Sciatic nerve (tissue), 2 donors: ENCODE measurements at regions not wholly inside any gene's neighbourhood (a gene's known extent, or its start where the extent isn't known, plus 50 kb on each side); places are given as distances from the start of the nearest gene placed in this dataset.

ENCODE experiments used
- ATAC-seq: fragments of 200-7000 bp; cut with Tn5 transposase; one replicate; pipeline ENCODE4 v1.9.1; 2020; ENCODE audit warnings: mild to moderate bottlenecking, moderate library complexity
- DNase-seq: peaks from one replicate; pipeline ENCODE4 v3.0.0-alpha.2; 2020; ENCODE audit warnings: low spot score
- intact Hi-C: fragments of 100-400 bp; cut with DNase I; formaldehyde crosslinking; loops from one replicate; pipeline ENCODE4 v1.14.2; 2022
- donor health status: DM: no; HTN: no; CAD: no.
- donor health status: DM: no; HTN: no; CAD: no.

DNA sequence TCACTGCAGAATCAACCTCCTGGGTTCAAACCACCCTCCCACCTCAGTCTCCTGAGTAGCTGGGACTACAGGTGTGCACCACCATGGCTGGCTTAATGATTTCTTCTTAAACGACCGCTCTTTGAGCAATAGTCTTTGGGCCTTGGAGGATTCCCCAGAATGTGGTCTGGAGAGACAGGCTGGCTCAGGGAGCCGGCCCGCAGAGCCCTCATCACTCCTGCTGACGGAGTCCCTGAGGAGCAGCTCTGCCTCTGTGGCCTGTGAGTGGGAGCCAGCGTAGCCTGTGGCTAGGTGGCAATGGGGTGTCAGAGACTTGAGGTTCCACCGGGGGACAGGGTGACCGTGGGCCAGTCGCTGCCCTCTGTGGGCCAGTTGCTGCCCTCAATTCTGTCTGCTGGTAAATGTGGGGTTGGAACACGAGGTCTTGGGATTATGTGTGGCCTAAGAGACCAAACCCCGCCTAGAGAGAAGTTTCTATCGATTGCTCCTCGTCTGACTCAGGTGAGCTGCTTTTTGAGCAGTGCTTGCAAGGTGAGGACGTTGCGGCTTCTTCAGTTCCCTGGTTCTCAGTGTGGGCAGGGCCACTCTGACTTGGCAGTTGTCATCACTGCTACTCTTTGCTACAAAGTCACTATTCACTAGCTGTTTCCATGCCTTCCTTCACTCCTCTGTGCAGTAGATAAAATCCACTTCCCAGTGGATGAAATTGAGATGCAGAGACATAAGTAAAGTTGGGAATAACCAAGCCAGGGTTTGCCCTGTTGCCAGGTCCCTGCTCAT is 124.8 kb upstream of the NECTIN1 start:
- DNase-seq (no peak), ATAC-seq (no peak)
- intact Hi-C loops, result no loop called here

GRCh38 chr11:119852741-119853140 is 123.7 kb upstream of the NECTIN1 start:
- intact Hi-C loops, result no loop called here
- DNase-seq, result no peak
- ATAC-seq, result no peak

GRCh38 chr11:119850822-119851409 is 121.9 kb upstream of the NECTIN1 start:
- DNase-seq, result no peak
- intact Hi-C loops, result no loop called here
- no peak for ATAC-seq

DNA sequence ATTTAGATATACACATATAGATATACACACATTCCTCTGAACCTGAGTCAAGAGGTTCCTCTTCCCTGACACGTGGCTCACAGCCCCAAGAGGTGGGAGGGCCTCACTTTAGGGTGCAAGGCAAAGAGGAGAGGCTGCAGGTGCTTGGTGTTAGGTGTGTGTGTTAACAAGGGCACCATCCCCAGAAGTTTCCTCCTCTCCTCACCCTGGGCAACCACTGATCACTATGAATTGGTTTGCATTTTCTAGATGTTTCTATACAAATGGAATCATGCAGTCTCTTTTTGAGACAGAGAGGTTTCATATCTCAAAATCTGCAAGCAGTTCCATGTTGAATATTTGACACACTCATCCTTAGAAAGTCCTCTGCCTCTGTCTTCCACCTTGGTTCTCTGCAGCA is 120.9 kb upstream of the NECTIN1 start:
- ATAC-seq (no peak), DNase-seq (no peak)
- intact Hi-C loops, result no loop called here

- ATAC-seq, result no peak
Observed at GRCh38 chr11:119847853-119848252, 118.9 kb upstream of the NECTIN1 start.

GRCh38 chr11:119846374-119846773 is 117.4 kb upstream of the NECTIN1 start:
- intact Hi-C loops, result no loop called here
- DNase-seq (no peak), ATAC-seq (no peak)

More at GRCh38 chr11:119847853-119848252, 118.9 kb upstream of the NECTIN1 start:
- DNase-seq, result no peak
- intact Hi-C loops, result no loop called here

DNA sequence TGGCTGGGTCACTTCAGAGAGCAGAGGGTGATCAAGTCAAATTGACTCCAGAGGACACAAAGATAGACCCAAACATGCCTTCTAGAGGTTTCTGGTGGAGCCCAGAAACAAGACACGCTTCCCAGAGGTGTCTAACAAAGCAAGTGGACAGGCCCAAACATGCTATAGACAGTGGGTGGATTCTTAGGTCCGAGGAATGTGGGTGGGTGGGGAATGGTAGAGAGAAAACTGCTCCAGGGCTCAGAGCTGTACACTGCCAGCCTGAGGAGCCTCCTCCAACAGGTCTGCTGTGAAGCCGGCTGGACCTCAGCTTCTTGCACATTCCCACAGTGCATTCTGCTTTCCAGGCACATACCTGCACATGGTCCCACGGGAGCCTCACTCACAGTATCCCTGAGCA is 116.8 kb upstream of the NECTIN1 start:
- no peak for DNase-seq
- intact Hi-C loops, result no loop called here
- ATAC-seq, result no peak

- DNase-seq (no peak), ATAC-seq (no peak)
- intact Hi-C loops, result no loop called here
Observed at GRCh38 chr11:119845305-119845704, 116.3 kb upstream of the NECTIN1 start.

DNA sequence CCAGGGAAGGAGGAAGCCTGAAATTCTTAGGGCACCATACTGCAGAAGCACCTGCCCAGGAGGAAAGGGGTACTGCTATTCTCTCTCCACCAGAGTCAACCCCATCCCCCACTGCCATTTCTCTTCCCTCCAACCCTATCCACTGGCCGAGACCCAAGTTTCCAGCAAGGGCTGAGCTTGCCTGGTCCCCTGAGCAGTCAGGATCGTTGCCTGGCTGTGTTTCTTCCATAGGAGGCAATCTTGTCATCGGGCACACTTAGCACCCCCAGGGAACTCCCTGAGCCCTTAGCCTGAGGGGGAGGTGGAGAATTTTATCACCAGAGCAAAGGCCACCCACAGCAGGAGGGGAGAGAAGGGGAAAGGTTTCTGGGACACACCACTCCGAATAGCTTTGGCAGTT is 115.8 kb upstream of the NECTIN1 start:
- intact Hi-C loops, result no loop called here
- DNase-seq (no peak), ATAC-seq (no peak)

GRCh38 chr11:119843877-119844276 is 114.9 kb upstream of the NECTIN1 start:
- intact Hi-C loops, result no loop called here
- ATAC-seq (no peak), DNase-seq (no peak)

DNA sequence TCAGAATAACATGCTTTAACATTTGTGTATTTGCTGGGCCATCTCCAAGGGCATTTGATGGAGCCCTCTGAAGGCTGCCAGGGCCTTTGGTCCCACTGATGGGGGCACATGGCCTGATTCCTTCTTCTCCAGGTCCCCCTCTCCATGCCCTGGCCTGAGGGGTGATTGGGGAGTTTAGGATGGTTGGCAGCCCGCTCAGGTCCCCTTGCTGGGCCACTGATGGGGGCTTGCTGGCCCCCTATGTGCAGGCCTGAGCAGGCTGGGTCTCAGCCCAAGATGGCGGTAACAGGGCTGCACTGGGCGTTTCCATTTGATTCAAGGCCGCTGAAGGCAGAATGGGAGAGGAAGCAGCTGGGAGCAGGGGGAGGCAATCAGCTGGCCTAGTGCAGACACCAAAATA is 113.7 kb upstream of the NECTIN1 start:
- intact Hi-C loops, result no loop called here
- ATAC-seq, result no peak

GRCh38 chr11:119839476-119840133 is 110.6 kb upstream of the NECTIN1 start:
- ATAC-seq, result no peak
- intact Hi-C loops, result no loop called here
- DNase-seq, result no peak

More for the DNA sequence above, 113.7 kb upstream of the NECTIN1 start:
- no peak for DNase-seq

DNA sequence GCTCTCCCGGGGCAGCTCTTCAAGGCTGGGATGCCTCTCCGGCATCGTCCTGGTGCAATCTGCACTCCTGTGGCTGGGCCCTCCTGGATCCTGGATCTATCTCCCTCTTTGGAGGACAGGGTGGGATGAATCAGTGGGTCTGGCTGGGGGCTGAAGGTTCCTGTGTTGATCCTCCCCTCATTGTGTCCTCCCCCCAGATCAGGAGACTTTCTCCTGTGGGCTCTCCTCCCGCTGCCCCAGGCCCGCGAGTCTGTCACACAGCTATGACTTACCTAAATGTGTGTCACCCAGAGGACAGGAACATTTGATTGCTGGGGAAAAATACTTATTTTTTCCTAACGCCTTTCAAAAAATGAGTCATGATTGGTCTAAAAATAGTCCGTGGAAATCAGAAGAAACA is 106.8 kb upstream of the NECTIN1 start:
- DNase-seq (no peak), ATAC-seq (no peak)
- intact Hi-C loops, result no loop called here

GRCh38 chr11:119832202-119832935 is 103.4 kb upstream of the NECTIN1 start:
- intact Hi-C loops, result no loop called here
- ATAC-seq, result peak; percentile 90
- no peak for DNase-seq

GRCh38 chr11:119831011-119831410 is 102.0 kb upstream of the NECTIN1 start:
- DNase-seq, result no peak
- intact Hi-C loops, result no loop called here
- no peak for ATAC-seq

GRCh38 chr11:119830400-119830799 is 101.4 kb upstream of the NECTIN1 start:
- ATAC-seq, result no peak

GRCh38 chr11:119829402-119829801 is 100.4 kb upstream of the NECTIN1 start:
- intact Hi-C loops, result loop anchor here (5.0 kb wide), 1 partner anchor 1727 kb away; no protein-coding TSS in a partner anchor
- ATAC-seq, result peak; percentile 25

More at GRCh38 chr11:119830400-119830799, 101.4 kb upstream of the NECTIN1 start:
- DNase-seq, result no peak
- intact Hi-C loops, result no loop called here

DNA sequence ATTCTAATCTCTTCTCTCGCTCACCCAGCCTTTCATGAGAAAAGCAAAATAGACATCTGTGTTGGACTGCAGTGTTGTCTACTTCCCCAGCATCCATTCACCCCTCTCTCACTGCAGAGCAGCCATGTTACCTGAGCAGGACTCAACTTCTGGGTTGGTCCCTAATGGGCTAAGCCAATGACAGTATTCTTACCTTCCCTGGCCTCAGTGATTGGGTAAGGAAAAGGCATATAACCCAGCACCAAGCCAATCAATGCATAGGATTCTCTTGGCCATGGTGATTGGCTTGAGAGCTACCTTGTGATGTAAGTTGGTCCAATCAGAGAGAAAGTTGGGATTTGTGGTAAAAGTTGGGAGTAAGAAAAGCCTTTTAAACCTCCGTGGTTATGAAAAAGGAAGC is 99.8 kb upstream of the NECTIN1 start:
- no peak for DNase-seq
- no peak for ATAC-seq
- intact Hi-C loops, result loop anchor here (5.0 kb wide), 1 partner anchor 1727 kb away; no protein-coding TSS in a partner anchor

More at GRCh38 chr11:119829402-119829801, 100.4 kb upstream of the NECTIN1 start:
- no peak for DNase-seq

DNA sequence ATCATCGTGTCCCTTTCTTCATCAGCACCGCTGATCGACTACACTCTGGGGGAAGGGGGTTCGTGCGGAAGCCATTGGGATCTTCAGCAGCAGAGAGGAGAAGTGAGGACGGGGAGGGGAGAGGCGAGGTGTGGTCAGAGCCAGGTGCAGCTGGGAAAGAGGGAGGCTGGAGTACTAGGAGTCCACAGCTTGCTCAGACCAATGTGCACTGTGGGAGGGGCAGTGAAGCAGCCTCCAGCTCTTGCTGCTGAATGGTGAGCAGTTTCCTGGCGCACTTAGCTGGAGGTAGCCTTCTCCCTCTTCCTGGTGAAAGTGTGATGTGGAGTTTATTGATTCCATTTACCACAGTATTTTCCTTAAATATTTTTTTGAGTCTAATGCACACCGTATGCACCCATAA is 99.0 kb upstream of the NECTIN1 start:
- ATAC-seq, result no peak
- no peak for DNase-seq
- intact Hi-C loops, result loop anchor here (5.0 kb wide), 1 partner anchor 1726 kb away; no protein-coding TSS in a partner anchor
